ENCODE measurements at regions not wholly inside any gene's neighbourhood (a gene's known extent, or its start where the extent isn't known, plus 50 kb on each side); places are given as distances from the start of the nearest gene placed in this dataset.

DNA sequence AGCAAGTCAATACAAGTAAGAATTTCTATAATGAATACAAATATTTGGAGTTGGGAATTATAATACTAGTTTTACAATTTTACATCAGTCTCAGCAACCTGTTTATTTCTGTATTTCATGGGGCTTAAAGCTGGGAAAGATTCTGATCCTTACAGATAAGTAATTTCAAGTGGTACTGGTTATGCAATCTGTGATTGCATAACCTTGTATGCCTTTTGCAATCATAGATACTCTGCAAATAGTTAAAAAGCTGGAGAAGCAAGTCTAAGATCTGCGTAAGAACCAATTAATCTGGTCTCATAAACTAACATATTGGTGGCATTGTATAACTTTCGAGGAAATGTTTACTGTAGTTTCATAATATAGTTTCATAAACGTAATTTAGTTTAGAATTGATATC lies 198.3 kb upstream of the PGR start:
- TF ChIP-seq POLR2AphosphoS5 (IDR thresholded peaks at IDR 0.05; ENCODE audit: low read depth) (no peak), REST (IDR thresholded peaks at IDR 0.05; ENCODE audit: unreplicated experiment) (no peak), ZNF331 (CRISPR knock-in tag; IDR thresholded peaks at IDR 0.05; ENCODE audit: low read depth) (no peak), JUNB (IDR thresholded peaks at IDR 0.05; ENCODE audit: unreplicated experiment) (no peak), CREB1 (CRISPR knock-in tag; IDR thresholded peaks at IDR 0.05; ENCODE audit: low read depth) (no peak), EZH2 (IDR thresholded peaks at IDR 0.05; ENCODE audit: low read depth, unreplicated experiment) (no peak), STAT1 (IDR thresholded peaks at IDR 0.05; ENCODE audit: unreplicated experiment) (no peak)
- TF ChIP-seq, protein P1, sequence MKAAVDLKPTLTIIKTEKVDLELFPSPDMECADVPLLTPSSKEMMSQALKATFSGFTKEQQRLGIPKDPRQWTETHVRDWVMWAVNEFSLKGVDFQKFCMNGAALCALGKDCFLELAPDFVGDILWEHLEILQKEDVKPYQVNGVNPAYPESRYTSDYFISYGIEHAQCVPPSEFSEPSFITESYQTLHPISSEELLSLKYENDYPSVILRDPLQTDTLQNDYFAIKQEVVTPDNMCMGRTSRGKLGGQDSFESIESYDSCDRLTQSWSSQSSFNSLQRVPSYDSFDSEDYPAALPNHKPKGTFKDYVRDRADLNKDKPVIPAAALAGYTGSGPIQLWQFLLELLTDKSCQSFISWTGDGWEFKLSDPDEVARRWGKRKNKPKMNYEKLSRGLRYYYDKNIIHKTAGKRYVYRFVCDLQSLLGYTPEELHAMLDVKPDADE (IDR thresholded peaks at IDR 0.05) = no peak
- H3K27ac Mint-ChIP-seq = no peak overlapping the region
- H3K4me3 ChIP-seq = no peak overlapping the region
- H3K4me1 Mint-ChIP-seq = peaks cover 4% of the 10 kb centered on the region; the same call in 1 of the 3 replicates
- H3K36me3 Mint-ChIP-seq (ENCODE audit: low read depth) = no peaks in the 10 kb centered on the region
- no peaks in the 10 kb centered on the region for H3K9me3 Mint-ChIP-seq
- no peaks in the 10 kb centered on the region for H3K9me2 ChIP-seq (ENCODE audit: insufficient read depth)
- no peaks in the 10 kb centered on the region for H3F3A ChIP-seq (replicated peaks; ENCODE audit: low read depth)
- H3K79me2 ChIP-seq (replicated peaks; ENCODE audit: insufficient read depth) = no peaks in the 10 kb centered on the region
- H4K20me1 ChIP-seq (replicated peaks; ENCODE audit: insufficient read depth) = no peaks in the 10 kb centered on the region
- H3K27ac ChIP-seq (ENCODE audit: low read depth) = no peak overlapping the region
- ATAC-seq (no peak), DNase-seq (ENCODE audit: low spot score) (no peak)
- no peak overlapping the region for H3K4me2 ChIP-seq
- H3K27me3 Mint-ChIP-seq (ENCODE audit: insufficient read depth, low read depth, poor library complexity) = no peaks in the 10 kb centered on the region
- H3K4me3 Mint-ChIP-seq = no peak overlapping the region
- no peaks in the 10 kb centered on the region for H3K36me3 ChIP-seq (ENCODE audit: insufficient read depth)
- H3K4me1 ChIP-seq (ENCODE audit: insufficient read depth) = no peaks in the 10 kb centered on the region
- no peak overlapping the region for H2AFZ ChIP-seq
- no peaks in the 10 kb centered on the region for H3K27me3 ChIP-seq (ENCODE audit: insufficient read depth)

DNA sequence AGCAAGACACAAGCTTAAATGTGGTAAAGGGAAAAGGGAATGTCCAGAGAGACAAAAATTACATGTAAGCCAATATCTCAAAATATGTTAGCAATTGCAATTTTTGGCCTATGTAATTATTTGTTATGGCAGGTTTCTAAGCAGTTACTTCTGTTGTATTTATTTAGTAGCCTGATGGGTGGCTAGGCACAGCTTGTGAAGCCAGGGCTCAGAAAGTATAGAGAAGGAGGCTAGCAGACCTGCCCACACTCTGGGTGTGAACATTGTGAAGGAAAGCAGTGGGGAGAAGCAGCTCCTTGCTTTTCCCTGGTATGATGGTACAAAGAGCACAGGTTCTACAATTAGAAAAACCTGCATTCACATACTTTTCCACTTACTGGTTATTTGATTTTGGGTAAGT lies 196.5 kb upstream of the PGR start:
- no peaks in the 10 kb centered on the region for H3K79me2 ChIP-seq (replicated peaks; ENCODE audit: insufficient read depth)
- H3K4me1 ChIP-seq (ENCODE audit: insufficient read depth) = no peaks in the 10 kb centered on the region
- H3K4me3 Mint-ChIP-seq = no peak overlapping the region
- H3K4me2 ChIP-seq = no peak overlapping the region
- no peak overlapping the region for H3K27ac Mint-ChIP-seq
- no peaks in the 10 kb centered on the region for H3K9me3 Mint-ChIP-seq
- ATAC-seq = no peak
- H3K9me2 ChIP-seq (ENCODE audit: insufficient read depth) = no peaks in the 10 kb centered on the region
- TF ChIP-seq POLR2AphosphoS5 (IDR thresholded peaks at IDR 0.05; ENCODE audit: low read depth) = no peak
- TF ChIP-seq, protein P2, sequence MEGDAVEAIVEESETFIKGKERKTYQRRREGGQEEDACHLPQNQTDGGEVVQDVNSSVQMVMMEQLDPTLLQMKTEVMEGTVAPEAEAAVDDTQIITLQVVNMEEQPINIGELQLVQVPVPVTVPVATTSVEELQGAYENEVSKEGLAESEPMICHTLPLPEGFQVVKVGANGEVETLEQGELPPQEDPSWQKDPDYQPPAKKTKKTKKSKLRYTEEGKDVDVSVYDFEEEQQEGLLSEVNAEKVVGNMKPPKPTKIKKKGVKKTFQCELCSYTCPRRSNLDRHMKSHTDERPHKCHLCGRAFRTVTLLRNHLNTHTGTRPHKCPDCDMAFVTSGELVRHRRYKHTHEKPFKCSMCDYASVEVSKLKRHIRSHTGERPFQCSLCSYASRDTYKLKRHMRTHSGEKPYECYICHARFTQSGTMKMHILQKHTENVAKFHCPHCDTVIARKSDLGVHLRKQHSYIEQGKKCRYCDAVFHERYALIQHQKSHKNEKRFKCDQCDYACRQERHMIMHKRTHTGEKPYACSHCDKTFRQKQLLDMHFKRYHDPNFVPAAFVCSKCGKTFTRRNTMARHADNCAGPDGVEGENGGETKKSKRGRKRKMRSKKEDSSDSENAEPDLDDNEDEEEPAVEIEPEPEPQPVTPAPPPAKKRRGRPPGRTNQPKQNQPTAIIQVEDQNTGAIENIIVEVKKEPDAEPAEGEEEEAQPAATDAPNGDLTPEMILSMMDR (conservative IDR thresholded peaks at IDR 0.05; ENCODE audit: low read depth in 2 of 2) = no peak
- no peak for TF ChIP-seq ZNF114 (CRISPR knock-in tag; IDR thresholded peaks at IDR 0.05)
- TF ChIP-seq JUNB (IDR thresholded peaks at IDR 0.05; ENCODE audit: unreplicated experiment) = no peak
- no peak for TF ChIP-seq ZNF331 (CRISPR knock-in tag; IDR thresholded peaks at IDR 0.05; ENCODE audit: low read depth)
- TF ChIP-seq, protein P1 (IDR thresholded peaks at IDR 0.05) = no peak
- TF ChIP-seq STAT1 (IDR thresholded peaks at IDR 0.05; ENCODE audit: unreplicated experiment) = no peak
- TF ChIP-seq EZH2 (IDR thresholded peaks at IDR 0.05; ENCODE audit: low read depth, unreplicated experiment) = no peak
- no peak overlapping the region for H3K27ac ChIP-seq (ENCODE audit: low read depth)
- H3K36me3 ChIP-seq (ENCODE audit: insufficient read depth) = no peaks in the 10 kb centered on the region
- DNase-seq (ENCODE audit: low spot score) = no peak
- H2AFZ ChIP-seq = no peak overlapping the region
- H3K27me3 Mint-ChIP-seq (ENCODE audit: insufficient read depth, low read depth, poor library complexity) = no peaks in the 10 kb centered on the region
- H3F3A ChIP-seq (replicated peaks; ENCODE audit: low read depth) = no peaks in the 10 kb centered on the region
- peaks cover 4% of the 10 kb centered on the region; the same call in 1 of the 3 replicates for H3K4me1 Mint-ChIP-seq
- H3K27me3 ChIP-seq (ENCODE audit: insufficient read depth) = no peaks in the 10 kb centered on the region
- no peaks in the 10 kb centered on the region for H4K20me1 ChIP-seq (replicated peaks; ENCODE audit: insufficient read depth)
- H3K36me3 Mint-ChIP-seq (ENCODE audit: low read depth) = no peaks in the 10 kb centered on the region
- H3K4me3 ChIP-seq = no peak overlapping the region

All from GM23338 (cell line).